Hematopoietic multipotent progenitor cell treated with erythropoietin and hydrocortisone succinate and interleukin-3 and kit ligand, for 4 days (in vitro differentiated cells): ENCODE measurements at regions not wholly inside any gene's neighbourhood (a gene's known extent, or its start where the extent isn't known, plus 50 kb on each side); places are given as distances from the start of the nearest gene placed in this dataset.
"Not testable (repeated sequence)": the region's sequence is repeated elsewhere in the genome, so short reads cannot be mapped to it uniquely, and the experiment has no call there.

Source experiments
- DNase-seq: peaks from one replicate; pipeline ENCODE4 v3.0.0-alpha.2; 2015

DNA sequence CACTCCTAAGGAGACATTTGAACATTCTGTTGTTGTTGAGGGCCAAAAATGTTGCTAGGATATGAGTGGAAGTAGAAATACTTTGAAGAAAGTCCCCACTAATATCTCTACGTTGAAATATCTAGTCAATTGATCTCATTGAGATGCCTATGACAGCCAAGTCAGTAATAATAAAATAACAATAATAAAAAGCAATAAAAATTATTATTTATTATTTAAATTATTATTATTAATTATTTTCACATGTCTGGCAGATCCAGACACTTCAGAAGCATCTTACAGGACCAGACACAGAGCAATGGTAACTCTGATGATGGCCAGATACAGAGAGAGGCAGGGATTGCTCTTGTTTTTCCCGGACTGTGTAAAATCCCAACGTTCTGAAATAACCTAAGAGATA is 143.5 kb upstream of the PALMD start:
- no peak for DNase-seq

DNA sequence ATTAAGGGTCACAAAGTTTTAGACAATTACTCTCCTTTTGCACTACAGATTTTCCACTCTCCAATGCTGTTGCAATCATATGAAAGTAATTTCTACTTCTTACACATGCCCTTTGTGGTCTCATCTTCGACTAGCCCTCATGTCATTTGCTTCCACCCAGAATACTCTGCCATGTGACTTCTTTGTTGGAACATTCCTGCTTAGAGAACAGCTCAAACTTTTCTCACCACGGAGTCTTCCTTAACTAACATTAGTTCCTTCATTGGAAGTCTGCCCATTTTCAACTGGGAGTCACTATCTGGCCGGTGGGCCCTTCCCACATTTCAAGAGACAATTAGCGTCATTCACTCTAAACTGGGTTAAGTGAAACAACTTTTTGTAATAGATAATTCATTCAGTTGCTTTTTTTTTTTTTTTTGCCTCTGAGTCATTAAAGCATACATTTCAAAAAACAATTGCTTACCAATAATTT is 142.6 kb upstream of the PALMD start:
- no peak for DNase-seq

DNA sequence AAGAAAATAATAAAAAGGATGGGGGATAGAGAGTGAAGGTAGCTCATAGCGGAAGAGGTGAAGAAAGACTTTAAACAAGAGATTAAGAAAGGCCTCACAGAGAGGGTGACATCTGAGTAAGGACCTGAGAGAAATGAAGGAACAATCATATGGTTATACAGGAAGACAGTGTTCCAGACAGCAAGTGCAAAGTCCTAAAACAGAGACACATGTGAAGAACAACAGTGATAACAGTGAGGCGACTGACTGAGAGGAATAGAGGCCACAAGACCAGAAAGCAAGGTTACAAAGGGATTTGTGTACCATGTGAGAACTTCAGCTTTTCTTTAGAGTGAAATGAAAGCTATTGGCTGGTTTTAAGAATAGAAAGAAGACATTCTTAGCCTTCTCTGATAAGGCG is 141.6 kb upstream of the PALMD start:
- DNase-seq = no peak

DNA sequence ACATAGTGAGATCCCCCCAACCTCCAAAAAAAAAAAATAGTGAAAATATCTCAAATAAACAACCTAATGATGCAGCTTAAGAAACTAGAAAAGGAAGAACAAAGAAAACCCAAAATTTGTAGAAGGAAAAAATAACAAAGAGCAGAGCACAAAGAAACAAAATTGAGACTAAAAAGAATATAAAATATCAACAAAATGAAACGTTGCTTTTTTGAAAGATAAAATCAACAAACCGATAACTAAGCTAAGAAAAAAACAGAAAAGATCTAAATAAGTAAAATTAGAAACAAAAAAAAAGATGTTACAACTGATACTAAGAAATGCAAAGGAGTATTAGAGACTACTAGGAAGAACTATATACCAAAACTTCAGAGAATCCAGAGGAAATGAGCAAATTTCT is 139.3 kb upstream of the PALMD start:
- no peak for DNase-seq

DNA sequence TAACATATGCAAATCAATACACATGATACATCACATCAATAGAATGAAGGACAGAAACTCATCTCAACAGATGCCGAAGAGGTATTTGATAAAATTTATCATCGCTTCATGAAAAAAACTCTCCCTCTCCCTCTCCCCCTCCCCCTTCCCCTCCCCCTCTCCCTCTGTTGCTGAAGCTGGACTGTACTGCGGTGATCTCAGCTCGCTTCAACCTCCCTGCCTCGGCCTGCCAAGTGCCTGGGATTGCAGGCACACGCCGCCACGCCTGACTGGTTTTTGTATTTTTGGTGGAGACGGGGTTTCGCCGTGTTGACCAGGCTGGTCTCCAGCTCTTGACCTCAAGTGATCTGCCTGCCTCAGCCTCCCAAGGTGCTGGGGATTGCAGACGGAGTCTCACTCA is 138.5 kb upstream of the PALMD start:
- not testable (repeated sequence) for DNase-seq

DNA sequence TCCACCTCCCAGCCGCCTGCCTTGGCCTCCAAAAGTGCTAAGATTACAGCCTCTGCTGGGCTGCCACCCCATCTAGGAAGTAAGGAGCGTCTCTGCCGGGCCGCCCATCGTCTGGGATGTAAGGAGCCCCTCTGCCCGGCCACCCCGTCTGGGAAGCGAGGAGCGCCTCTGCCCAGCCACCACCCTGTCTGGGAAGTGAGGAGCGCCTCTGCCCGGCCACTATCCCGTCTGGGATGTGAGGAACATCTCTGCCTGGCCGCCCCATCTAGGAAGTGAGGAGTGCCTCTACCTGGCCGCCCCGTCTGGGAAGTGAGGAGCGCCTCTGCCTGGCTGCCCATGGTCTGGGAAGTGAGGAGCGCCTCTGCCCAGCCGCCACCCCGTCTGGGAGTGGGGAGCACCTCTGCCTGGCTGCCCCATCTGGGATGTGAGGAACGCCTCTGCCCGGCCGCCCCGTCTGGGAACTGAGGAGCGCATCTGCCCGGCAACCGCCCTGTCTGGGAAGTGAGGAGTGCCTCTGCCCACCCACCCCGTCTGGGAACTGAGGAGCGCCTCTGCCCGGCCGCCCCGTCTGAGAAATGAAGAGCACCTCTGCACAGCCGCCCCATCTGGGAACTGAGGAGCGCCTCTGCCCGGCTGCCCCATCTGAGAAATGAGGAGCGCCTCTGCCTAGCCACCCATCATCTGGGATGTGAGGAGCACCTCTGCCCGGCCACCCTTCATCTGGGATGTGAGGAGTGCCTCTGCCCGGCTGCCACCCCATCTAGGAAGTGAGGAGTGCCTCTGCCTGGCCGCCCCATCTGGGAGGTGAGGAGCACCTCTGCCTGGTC is 137.8 kb upstream of the PALMD start:
- no peak for DNase-seq

DNA sequence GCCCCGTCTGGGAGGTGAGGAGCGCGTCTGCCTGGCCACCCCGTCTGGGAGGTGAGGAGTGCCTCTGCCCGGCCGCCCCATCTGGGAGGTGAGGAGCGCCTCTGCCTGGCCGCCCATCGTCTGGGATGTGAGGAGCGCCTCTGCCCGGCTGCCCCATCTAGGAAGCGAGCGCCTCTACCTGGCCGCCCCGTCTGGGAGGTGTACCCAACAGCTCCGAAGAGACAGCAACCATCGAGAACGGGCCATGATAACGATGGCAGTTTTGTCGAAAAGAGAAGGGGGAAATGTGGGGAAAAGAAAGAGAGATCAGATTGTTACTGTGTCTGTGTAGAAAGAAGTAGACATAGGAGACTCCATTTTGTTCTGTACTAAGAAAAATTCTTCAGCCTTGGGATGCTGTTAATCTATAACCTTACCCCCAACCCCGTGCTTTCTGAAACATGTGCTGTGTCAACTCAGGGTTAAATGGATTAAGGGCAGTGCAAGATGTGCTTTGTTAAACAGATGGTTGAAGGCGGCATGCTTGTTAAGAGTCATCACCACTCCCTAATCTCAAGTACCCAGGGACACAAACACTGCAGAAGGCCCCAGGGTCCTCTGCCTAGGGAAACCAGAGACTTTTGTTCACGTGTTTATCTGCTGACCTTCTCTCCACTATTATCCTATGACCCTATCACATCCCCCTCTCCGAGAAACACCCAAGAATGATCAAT is 137.0 kb upstream of the PALMD start:
- not testable (repeated sequence) for DNase-seq

DNA sequence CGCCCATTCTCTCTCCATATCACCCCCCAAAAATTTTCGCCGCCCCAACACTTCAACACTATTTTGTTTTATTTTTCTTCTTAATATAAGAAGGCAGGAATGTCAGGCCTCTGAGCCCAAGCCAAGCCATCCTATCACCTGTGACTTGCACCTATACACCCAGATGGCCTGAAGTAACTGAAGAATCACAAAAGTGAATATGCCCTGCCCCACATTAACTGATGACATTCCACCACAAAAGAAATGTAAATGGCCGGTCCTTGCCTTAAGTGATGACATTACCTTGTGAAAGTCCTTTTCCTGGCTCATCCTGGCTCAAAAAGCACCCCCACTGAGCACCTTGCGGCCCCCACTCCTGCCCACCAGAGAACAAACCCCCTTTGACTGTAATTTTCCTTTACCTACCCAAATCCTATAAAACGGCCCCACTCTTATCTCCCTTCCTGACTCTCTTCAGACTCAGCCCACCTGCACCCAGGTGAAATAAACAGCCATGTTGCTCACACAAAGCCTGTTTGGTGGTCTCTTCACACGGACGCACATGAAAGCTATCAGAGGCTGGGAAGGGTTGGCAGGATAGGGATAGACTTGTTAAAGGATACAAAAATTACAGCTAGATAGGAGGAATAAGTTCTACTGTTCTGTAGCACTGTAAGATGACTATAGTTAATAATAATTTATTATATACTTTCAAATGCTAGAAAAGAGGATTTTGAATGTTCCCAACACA is 130.9 kb upstream of the PALMD start:
- DNase-seq = not testable (repeated sequence)

DNA sequence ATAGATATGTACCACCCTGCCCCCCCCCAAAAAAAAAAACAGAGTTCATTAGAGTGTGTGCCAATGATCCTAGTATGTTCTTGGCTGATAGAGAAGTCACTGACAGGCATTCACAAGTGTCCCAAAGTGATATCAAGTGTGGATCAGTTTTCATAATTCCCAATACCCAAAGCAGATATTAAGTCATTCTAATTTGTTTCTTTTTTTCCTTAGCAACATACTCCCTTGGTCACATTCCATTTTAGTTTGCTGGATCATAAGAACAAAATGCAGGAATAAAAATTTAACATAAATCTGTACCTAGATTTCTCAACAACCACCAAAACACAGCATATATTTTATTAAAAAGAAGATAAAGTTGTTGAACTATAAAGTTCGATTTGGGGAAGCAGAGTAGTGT is 129.8 kb upstream of the PALMD start:
- no peak for DNase-seq

DNA sequence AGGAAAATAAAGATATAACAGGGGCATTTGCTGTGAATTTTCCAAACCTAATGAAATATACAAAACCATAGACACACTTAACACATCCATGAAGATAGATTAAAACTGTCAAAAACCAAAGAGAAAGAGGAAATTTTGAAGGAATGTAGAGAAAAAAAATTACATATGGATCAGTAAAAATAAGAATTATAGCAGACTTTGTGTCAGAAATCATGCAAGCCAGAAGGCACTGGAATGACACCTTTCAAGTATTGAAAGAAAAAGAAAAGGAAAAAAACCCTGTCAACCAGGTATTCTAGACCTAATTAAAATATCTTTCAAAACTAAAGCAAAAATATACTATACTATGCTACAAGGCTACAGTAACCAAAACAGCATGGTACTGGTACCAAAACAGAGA is 125.8 kb upstream of the PALMD start:
- no peak for DNase-seq

DNA sequence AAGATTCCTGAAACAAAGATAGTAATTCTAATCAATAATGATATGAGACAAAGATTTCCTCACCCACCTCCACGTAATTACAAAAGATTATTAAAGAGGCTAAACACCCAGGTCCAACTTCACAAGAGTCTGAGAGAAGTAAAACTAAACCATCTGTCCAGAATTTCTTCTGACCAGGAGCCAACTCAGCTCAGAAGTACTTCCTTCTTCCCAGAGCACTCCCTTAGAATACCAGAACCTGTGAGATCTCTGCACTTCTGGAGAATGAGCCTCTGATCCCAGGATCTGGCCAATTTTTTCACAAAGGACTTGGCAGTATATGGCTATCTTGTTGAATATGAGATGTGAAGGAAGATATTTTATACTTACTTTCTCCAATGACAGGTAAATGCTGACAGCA is 120.6 kb upstream of the PALMD start:
- DNase-seq = no peak

DNA sequence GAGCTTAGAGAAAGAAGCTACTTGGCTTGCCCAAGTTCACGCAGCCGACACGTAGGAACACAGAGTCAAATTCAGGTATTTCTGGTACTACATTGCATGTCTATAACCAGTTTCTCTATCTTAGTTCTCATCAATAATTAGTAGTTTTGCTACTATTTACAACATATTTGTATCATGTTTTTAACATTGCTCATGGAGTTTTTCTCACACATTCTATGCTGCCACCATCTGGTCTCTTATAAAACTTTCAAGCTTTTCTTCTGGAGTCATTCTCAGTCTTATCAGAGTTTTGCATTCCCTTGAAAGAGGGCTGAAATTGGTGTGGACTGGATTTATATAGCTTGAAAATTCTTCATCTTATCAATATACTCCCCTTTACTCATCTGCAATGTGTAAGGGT is 118.8 kb upstream of the PALMD start:
- DNase-seq = peak; percentile 32

DNA sequence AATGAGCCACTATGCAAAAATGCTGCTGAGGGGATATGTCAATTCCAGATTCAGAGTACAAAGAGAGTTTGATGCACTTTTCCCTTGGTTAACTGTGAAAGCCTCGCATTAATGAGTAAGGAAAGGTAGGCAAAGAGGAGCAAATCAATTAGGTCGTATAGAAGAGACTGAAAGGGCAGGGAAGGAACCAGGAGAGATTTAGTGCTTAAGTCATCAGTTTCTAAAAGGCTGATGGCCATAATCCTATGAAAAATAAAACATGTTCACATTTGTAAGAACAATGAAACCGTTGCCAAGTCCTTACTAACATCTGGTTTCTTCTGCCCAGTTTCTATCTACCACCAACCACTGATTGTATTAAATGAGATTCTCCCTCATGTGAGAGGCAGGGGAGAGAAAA is 118.4 kb upstream of the PALMD start:
- no peak for DNase-seq

DNA sequence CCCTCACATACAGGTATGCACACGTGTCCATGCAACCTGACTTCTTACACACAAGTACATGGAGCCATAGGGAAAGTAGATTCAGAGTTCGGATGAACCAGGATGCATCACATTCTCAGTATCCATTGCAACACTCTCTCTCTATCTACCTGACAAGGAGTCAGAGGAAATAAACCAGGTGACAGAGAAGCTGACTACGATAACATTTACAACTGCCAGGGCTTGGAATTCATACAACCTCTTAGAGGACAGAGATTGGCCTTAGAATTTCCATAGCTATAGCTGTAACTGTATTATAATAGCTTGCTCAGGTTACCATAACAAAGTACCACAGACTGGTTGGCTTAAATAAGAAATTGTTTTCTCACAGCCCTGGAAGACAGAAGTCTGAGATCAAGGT is 116.9 kb upstream of the PALMD start:
- no peak for DNase-seq

DNA sequence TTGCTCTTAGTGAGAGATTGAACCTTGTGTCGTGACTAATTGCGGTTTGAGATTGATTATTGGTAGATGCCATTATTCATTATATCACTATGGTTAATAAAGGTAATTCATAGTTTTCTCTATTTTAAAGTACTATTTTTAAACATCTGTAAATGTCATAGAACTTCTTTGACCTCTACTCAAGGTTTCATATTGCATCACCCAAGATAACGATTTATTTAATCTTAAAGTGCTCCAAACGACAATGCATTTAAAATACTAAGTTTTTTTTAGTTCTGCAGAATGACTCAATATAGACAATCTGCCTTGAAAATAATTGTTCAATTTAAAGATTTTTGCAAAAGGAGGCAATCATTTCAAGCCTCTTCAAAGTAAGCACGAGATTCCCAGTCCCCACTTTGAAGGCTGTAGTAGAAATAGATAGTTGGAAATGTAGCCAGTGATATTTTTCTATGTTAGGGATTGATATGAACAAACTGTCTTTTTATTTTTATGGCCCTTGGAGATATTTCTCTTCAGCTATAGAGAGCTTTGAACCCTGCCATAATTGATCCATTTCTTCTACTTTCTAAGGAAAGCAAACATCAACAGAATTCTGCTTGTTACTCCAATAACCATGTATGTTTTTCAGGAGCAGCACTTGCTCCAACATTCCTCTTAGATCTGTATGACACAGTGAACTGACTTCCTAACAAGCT is 114.2 kb upstream of the PALMD start:
- DNase-seq = no peak

DNA sequence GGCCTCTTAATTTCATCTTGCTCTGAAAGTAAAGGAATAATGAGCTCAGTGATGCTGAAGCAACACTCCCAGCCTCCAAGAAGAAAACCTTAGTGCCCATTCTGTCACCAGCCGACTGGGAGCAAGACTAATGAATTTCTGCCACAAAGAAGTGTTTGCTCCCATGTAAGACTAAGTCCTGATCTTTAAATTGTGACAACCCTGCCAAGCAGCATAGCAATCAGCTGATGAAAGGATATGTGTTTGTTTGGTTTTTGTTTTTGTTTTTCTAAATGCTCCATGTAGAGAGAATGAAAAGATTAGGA is 113.7 kb upstream of the PALMD start:
- DNase-seq = no peak

DNA sequence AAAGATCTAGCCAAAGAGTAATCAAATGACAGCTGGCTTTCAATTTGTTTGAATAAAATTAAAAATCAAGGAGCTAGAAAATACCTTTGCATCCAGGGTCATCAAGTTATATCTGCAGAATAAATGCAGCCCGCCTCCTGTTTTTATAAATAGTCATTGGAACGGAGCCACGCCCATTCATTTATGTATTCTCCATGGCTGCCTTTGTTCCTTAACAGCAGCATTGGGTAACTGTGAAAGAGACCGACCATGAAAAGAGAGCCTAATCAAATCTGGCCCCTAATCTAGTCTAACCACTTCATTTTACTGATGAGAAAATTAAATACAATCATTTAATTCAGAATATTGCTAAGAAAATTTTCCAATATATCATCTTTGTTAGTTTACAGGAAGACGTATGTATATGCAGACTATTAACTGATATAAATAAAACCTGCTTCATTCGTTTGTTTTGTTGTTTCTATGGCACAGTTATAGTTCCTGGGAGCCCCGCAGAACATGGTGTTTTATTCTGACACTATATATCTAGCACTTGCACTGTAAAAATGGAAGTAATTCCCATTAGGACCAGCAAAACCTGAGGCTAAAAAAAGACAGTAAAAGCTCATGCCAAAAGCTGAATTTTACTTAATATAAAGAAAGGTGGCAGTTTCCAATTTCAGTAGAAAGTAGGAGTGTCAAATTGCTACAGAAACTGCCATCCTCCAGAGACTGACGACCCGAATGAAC is 111.8 kb upstream of the PALMD start:
- no peak for DNase-seq

DNA sequence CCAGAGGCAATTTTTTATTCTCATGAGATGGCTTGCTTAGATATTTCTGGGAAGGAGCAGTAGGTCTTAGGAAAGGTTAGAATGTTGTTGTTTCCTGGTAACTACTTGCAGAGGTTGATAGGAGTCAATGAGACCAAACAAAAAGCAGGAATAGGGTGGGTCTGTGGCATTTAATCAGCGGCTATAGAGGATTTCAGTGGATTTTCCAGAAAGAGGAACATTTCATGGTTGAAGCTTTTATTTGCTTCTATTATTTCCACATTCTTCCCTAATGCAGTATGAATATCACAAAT is 111.3 kb upstream of the PALMD start:
- no peak for DNase-seq

DNA sequence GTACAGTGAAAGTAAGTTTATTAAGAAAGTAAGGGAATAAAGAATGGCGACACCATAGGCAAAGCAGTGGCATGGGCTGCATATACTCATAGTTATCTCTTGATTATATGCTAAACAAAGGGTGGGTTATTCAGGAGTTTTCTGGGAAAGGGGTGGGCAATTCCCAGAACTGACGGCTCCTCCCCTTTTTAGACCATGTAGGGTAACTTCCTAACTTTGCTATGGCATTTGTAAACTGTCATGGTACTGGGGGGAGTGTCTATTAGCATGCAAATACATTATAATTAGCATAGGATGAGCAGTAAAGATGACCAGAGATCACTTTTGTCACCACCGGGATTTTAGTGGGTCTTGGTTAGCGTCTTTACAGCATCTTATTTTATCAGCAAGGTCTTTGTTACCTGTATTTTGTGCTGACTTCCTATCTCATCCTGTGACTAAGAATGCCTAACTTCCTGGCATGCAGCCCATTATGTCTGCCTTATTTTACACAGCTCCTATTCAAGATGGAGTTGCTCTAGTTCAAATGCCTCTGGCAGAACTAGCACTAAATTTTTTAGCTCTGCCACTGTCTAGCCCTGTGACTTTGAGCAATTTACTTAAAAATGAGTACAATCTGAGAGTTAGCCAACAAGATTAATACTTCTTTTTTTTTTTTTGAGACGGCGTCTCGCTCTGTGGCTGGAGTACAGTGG is 110.3 kb upstream of the PALMD start:
- no peak for DNase-seq

DNA sequence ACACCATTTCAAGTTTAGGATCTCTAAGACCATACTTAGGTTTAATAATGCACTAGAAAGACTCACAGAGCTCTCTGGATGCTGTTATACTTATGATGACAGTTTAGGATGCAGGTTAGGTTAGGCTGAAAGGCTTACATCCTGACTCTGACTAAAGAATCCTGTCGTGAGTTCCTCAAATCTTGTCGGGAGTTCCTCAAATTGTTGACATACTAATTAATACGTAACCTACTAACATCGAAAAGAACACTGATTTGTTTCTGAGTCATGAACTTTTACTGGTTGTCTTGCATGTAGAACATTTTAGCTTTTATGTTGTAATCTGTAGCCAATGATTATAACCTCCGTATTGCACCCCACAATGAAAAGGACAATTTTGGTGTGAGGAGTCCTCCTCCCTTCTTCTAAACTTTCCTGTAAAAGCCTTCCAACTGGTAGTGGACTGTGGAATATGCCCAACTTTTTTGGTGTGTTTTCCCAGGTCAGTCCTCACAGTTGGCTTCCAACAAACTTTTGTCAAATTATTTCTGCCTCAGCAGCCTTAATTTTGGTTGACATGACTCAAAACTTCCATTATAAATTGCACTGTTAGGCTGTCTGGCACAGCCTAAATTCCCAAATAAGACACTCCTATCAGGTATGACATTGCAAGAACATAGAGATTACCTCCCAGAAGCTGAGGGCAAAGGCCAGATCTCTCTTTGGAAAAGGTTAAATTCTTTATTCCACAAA is 107.9 kb upstream of the PALMD start:
- no peak for DNase-seq

DNA sequence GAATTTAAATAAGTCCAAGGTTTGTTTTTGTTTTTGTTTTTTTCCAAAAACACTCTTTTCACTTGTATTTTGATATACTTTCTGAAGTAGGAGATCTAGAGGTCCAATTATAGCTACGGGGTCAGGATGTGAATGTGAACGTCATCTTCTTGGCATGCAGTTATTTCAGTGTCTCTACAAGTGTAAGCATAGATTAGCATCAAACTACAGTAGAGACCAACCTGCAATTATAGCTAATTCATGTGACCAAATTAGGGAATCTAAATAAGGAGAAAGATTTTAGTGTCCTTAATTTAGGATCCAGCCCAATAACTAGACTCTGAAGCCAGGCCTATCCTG is 107.3 kb upstream of the PALMD start:
- DNase-seq = no peak

DNA sequence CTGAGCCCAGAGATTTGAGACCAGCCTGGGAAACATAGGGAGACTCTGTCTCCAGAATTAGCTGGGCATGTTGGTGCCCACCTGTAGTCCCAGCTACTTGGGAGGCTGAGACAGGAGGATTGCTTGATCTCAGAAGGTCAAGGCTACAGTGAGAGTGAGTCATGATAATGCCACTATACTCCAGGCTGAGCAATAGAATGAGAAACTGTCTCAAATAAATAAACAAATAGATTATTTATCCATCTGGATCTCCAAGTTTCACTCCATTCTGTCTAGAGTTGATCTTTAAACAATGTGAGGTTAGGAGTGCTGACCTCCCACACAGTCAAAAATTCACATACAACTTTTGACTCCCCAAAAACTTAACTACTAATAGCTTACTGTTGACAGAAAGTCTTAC is 106.8 kb upstream of the PALMD start:
- no peak for DNase-seq
